ENCODE measurements at regions not wholly inside any gene's neighbourhood (a gene's known extent, or its start where the extent isn't known, plus 50 kb on each side); places are given as distances from the start of the nearest gene placed in this dataset.
"Not testable (repeated sequence)": the region's sequence is repeated elsewhere in the genome, so short reads cannot be mapped to it uniquely, and the experiment has no call there.

DNA sequence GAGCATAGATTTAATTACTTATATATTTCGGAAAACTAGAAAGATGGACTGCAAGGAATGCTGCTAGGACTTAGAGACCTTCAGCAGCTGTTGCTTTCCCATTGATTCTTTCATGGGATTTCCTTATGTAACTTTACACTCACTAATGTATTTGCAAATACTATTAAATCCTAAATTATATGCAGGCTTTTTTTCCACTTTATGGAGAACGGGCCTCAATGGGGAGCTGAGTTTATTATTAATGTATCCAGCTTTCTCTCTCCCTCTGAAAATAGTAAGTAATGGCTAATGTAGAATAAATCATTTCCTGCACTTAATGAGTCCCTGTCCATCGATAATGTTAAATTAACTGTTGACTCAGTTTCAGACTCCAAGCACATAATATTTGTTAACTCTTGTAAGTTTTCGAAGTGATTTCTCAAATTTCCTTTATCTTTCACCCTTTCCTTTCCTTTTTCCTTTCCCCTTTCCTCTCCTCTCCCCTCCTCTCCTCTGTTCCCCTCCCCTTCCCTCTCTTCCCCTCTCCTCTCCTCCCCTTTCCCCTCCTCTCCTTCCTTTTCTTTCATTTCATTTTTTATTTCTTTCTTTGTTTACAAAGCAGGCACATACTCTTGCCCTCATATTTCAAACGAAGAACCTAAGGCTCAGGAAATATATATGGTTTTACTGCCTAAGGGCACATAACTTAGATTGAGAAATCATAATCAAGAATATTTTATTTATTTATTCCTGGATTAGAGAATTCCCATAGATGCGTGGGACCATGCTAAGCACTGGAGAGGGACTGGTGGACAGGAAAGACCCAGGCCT lies 503.6 kb downstream of the MMUT start:
- no peak overlapping the region for H3K27ac Mint-ChIP-seq
- H3K4me3 Mint-ChIP-seq: no peak overlapping the region
- H3K9me3 Mint-ChIP-seq: peaks cover 12 to 24% of the 10 kb centered on the region in 2 donors
- DNase-seq: no peak
- no peaks in the 10 kb centered on the region for H3K4me1 Mint-ChIP-seq
- ATAC-seq: no peak
- no peaks in the 10 kb centered on the region for H3K27me3 Mint-ChIP-seq

- Mint-ChIP-seq H3K4me3 (no peak overlapping the region), H3K4me1 (no peaks in the 10 kb centered on the region), H3K27me3 (no peaks in the 10 kb centered on the region), H3K9me3 (peaks cover 7 to 27% of the 10 kb centered on the region in 2 donors), H3K27ac (no peak overlapping the region)
- ATAC-seq: no peak
- no peak for DNase-seq
Observed at GRCh38 chr6:48957781-48958180, 505.3 kb downstream of the MMUT start.

- Mint-ChIP-seq H3K9me3 (peaks cover 7 to 24% of the 10 kb centered on the region in 2 donors), H3K27ac (no peak overlapping the region), H3K4me3 (no peak overlapping the region), H3K27me3 (no peaks in the 10 kb centered on the region), H3K4me1 (no peaks in the 10 kb centered on the region)
- ATAC-seq (no peak), DNase-seq (no peak)
Observed at GRCh38 chr6:48951917-48952316, 511.1 kb downstream of the MMUT start.

DNA sequence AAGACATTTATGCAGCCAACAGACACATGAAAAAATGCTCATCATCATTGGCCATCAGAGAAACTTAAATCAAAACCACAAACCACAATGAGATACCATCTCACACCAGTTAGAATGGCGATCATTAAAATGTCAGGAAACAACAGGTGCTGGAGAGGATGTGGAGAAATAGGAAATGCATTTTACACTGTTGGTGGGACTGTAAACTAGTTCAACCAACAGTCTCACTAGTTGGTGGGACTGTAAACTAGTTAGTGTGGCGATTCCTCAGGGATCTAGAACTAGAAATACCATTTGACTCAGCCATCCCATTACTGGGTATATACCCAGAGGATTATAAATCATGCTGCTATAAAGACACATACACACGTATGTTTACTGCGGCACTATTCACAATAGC lies 518.8 kb downstream of the MMUT start:
- not testable (repeated sequence) for H3K9me3 Mint-ChIP-seq, ATAC-seq, DNase-seq, H3K4me3 Mint-ChIP-seq, H3K27ac Mint-ChIP-seq, H3K4me1 Mint-ChIP-seq, H3K27me3 Mint-ChIP-seq

- DNase-seq (no peak), ATAC-seq (no peak)
- no peak overlapping the region for H3K27ac Mint-ChIP-seq
- H3K4me1 Mint-ChIP-seq: no peaks in the 10 kb centered on the region
- peaks cover 15 to 34% of the 10 kb centered on the region in 2 donors for H3K9me3 Mint-ChIP-seq
- no peak overlapping the region for H3K4me3 Mint-ChIP-seq
- H3K27me3 Mint-ChIP-seq: no peaks in the 10 kb centered on the region
Observed at GRCh38 chr6:48933136-48933535, 529.9 kb downstream of the MMUT start.

- Mint-ChIP-seq H3K4me1 (no peaks in the 10 kb centered on the region), H3K4me3 (no peak overlapping the region)
Observed at GRCh38 chr6:48928937-48929336, 534.1 kb downstream of the MMUT start.

GRCh38 chr6:48922837-48923236 lies 540.2 kb downstream of the MMUT start:
- Mint-ChIP-seq H3K4me3 (no peak overlapping the region), H3K4me1 (no peaks in the 10 kb centered on the region), H3K27ac (no peak overlapping the region), H3K27me3 (no peaks in the 10 kb centered on the region), H3K9me3 (peaks cover 5 to 12% of the 10 kb centered on the region in 2 donors)
- DNase-seq (no peak), ATAC-seq (no peak)

More at GRCh38 chr6:48928937-48929336, 534.1 kb downstream of the MMUT start:
- no peak for ATAC-seq
- no peak for DNase-seq
- no peak overlapping the region for H3K27ac Mint-ChIP-seq
- H3K27me3 Mint-ChIP-seq: no peaks in the 10 kb centered on the region
- H3K9me3 Mint-ChIP-seq: peaks cover 4 to 16% of the 10 kb centered on the region in 2 donors

DNA sequence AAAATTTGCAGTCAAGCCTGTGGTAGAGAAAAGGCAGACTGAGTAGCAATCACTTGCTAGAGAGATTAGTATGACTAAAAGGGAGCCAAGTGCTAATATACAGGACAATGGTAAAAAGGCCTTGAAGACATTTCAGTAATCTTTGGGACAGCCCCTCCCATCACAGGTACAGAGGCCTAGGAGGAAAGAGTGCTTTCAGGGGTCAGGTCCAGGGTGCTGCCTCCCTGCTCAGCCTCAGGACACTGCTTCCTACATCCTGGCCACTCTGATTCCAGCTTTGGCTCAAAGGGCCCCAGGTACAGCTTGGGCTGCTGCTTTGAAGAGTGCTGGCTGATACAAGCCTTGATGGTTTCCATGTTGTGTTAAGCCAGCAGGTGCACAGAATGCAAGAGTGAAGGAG lies 543.5 kb downstream of the MMUT start:
- H3K4me1 Mint-ChIP-seq: no peaks in the 10 kb centered on the region
- DNase-seq (no peak), ATAC-seq (no peak)
- no peak overlapping the region for H3K27ac Mint-ChIP-seq
- no peak overlapping the region for H3K4me3 Mint-ChIP-seq
- H3K9me3 Mint-ChIP-seq: peaks cover 5 to 17% of the 10 kb centered on the region in 2 donors
- H3K27me3 Mint-ChIP-seq: no peaks in the 10 kb centered on the region

DNA sequence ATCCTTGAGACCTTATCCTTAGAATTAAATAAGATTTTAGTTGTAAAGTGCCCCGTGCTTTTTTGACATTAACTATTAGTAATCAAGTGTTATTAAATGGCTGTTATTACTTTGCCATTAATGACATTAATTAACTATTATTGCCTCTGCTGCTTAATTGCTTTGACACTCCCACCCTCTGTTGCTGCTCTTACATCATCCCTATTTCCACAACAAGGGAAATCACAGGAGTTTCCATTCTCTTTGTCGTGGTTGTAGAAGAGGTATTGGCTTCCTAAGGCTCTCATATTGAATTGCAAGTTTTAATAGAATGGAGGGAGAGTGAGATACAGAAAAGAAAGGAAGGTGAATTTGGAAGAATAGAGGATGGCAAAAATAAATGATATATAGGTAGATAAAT lies 545.8 kb downstream of the MMUT start:
- no peak overlapping the region for H3K27ac Mint-ChIP-seq
- no peak for DNase-seq
- peaks cover 5 to 17% of the 10 kb centered on the region in 2 donors for H3K9me3 Mint-ChIP-seq
- no peak overlapping the region for H3K4me3 Mint-ChIP-seq
- ATAC-seq: no peak
- no peaks in the 10 kb centered on the region for H3K4me1 Mint-ChIP-seq
- no peaks in the 10 kb centered on the region for H3K27me3 Mint-ChIP-seq

DNA sequence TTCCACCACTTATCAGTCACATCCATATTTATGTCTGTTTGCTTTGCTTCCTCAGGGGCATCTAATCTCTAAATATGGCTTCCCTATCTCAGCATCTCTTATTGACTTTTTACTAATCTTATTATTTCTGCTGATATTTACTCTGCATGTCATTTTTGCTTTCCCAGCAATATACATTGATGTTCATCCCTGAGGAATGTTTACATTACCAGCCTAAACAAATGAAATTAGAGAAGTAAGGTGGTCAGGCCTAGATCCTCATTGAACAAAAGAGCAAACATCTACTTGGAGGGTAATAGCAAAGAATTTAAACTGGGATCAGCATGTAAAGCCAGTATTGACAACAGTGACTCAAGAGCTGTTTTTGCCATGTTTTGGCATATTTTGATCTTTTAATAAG lies 546.4 kb downstream of the MMUT start:
- H3K27ac Mint-ChIP-seq: no peak overlapping the region
- H3K4me1 Mint-ChIP-seq: no peaks in the 10 kb centered on the region
- peaks cover 5 to 17% of the 10 kb centered on the region in 2 donors for H3K9me3 Mint-ChIP-seq
- H3K27me3 Mint-ChIP-seq: no peaks in the 10 kb centered on the region
- ATAC-seq: no peak
- DNase-seq: no peak
- H3K4me3 Mint-ChIP-seq: no peak overlapping the region

GRCh38 chr6:48915591-48915990 lies 547.5 kb downstream of the MMUT start:
- Mint-ChIP-seq H3K27ac (no peak overlapping the region), H3K9me3 (peaks cover 5 to 12% of the 10 kb centered on the region in 2 donors), H3K4me3 (no peak overlapping the region), H3K27me3 (no peaks in the 10 kb centered on the region), H3K4me1 (no peaks in the 10 kb centered on the region)
- DNase-seq (no peak), ATAC-seq (no peak)

DNA sequence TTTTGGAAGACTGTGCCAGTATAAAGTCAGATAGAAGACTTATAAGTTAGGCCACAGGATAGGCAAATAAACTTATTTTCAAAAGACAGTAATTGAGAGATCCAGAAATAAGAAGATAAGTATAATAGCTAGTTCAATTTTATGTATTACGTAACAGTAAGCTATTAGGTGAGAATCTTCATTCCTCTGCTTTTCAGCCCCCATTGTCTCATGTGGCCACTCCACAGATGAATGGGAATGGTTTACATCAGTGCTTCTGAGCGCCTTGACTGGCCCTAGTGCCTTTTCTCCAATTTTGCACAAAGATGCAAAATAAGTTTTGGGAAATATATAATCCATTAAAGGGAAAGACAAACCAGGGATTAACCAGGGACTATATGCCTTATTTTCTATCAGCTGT lies 550.5 kb downstream of the MMUT start:
- ATAC-seq (no peak), DNase-seq (no peak)
- Mint-ChIP-seq H3K4me1 (no peaks in the 10 kb centered on the region), H3K27me3 (no peaks in the 10 kb centered on the region), H3K9me3 (peaks cover 0 to 5% of the 10 kb centered on the region in 2 donors), H3K4me3 (no peak overlapping the region), H3K27ac (no peak overlapping the region)

GRCh38 chr6:48904809-48905208 lies 558.2 kb downstream of the MMUT start:
- Mint-ChIP-seq H3K9me3 (peaks cover 0 to 7% of the 10 kb centered on the region in 2 donors), H3K27me3 (no peaks in the 10 kb centered on the region), H3K4me3 (no peak overlapping the region), H3K27ac (no peak overlapping the region), H3K4me1 (no peaks in the 10 kb centered on the region)
- no peak for DNase-seq
- no peak for ATAC-seq

DNA sequence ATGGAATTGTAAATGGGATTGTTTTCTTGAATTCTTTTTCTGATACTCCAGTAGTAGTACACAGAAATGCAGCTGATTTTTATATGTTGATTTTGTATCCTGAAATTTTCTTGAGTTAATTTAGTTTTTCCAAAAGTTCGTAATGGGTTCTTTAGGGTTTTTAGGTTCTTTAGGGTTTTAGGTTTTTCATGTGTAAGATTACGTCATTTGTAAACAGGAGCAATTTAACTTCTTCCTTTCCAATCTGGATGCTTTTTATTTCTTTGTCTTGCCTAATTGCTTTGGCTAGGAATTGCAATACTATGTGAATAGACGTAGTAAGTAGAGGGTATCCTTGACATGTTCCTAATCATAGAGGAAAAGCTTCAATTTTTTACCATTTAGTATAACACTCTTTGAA lies 568.6 kb downstream of the MMUT start:
- no peak overlapping the region for H3K4me3 Mint-ChIP-seq
- H3K27me3 Mint-ChIP-seq: no peaks in the 10 kb centered on the region

DNA sequence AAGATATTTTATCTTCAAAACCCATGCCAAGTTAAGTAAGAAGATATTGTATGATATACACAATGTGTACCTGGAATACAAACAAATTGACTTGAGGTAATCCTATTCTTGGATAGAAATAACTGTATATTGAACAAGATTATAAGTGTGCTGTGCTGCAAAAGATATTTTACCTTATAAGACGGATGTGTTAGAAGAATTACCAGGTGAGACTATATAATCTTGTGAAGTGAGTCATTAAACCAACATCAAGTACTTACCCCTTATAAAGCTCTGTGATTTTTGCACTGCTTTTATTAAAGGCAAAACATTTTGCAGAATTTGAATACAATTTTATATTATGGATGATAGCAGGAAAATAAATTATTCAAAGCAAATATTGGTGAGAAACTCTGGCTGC lies 570.0 kb downstream of the MMUT start:
- no peak for DNase-seq
- Mint-ChIP-seq H3K27me3 (no peaks in the 10 kb centered on the region), H3K4me3 (no peak overlapping the region), H3K27ac (no peak overlapping the region), H3K9me3 (peaks cover 6% of the 10 kb centered on the region in 2 donors), H3K4me1 (no peaks in the 10 kb centered on the region)
- no peak for ATAC-seq

More for the DNA sequence above, 568.6 kb downstream of the MMUT start:
- DNase-seq (no peak), ATAC-seq (no peak)
- Mint-ChIP-seq H3K27ac (no peak overlapping the region), H3K9me3 (peaks cover 6% of the 10 kb centered on the region in 2 donors), H3K4me1 (no peaks in the 10 kb centered on the region)

DNA sequence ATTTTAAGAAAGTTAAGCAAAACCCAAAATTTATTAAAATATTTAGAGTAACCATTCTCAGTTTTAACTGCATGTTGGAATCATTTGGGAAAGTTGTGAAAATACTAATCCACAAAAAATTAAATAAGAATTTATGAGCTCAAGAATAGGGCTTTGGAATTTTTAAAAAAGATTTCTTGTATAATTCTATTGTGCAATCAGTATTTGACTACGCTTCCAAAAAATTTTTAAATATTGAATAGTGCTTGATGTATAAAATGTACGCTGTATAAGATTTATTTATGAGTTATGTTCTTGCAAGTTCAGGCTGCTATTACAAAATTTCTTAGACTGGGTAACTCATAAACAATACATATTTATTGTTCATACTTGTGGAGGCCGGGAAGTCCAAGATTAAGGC lies 571.7 kb downstream of the MMUT start:
- no peak for DNase-seq
- no peak overlapping the region for H3K27ac Mint-ChIP-seq
- no peaks in the 10 kb centered on the region for H3K4me1 Mint-ChIP-seq
- H3K27me3 Mint-ChIP-seq: no peaks in the 10 kb centered on the region
- no peak overlapping the region for H3K4me3 Mint-ChIP-seq
- no peak for ATAC-seq
- H3K9me3 Mint-ChIP-seq: peaks cover 0 to 6% of the 10 kb centered on the region in 2 donors

GRCh38 chr6:48889429-48889828 lies 573.6 kb downstream of the MMUT start:
- Mint-ChIP-seq H3K9me3 (peaks cover 0 to 10% of the 10 kb centered on the region in 2 donors), H3K4me3 (no peak overlapping the region)
- DNase-seq: no peak

More at GRCh38 chr6:48889429-48889828, 573.6 kb downstream of the MMUT start:
- H3K4me1 Mint-ChIP-seq: no peaks in the 10 kb centered on the region
- H3K27me3 Mint-ChIP-seq: no peaks in the 10 kb centered on the region
- ATAC-seq: no peak
- H3K27ac Mint-ChIP-seq: no peak overlapping the region
